ENCODE measurements at regions not wholly inside any gene's neighbourhood (a gene's known extent, or its start where the extent isn't known, plus 50 kb on each side); places are given as distances from the start of the nearest gene placed in this dataset.

- H3K4me1 Mint-ChIP-seq = no peaks in the 10 kb centered on the region
Measured at GRCh38 chr10:29962166-29962850, 97.1 kb downstream of the JCAD start.

DNA sequence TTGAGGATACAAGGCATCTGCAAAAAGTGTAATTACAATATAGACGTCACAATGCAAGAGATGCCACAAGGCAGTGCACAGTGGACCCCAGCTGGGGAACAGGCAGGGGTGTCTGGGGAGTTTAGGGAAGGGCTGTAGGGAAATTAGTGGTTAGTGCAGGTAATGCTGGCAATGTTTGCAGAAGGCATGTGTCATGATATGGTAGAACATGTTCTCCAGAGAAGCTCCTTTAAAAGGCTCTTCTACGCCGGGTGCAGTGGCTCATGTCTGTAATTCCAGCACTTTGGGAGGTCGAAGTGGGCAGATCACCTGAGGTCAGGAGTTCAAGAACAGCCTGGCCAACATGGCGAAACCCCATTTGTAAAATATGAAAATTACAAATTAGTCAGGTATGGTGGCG is 98.0 kb downstream of the JCAD start:
- Mint-ChIP-seq H3K4me3 (no peak overlapping the region), H3K27me3 (no peaks in the 10 kb centered on the region), H3K36me3 (no peaks in the 10 kb centered on the region), H3K9me3 (peaks cover 0 to 6% (median 0%) of the 10 kb centered on the region in 7 donors), H3K4me1 (no peaks in the 10 kb centered on the region), H3K27ac (no peak overlapping the region)
- no peak overlapping the region for H3K4me3 ChIP-seq (ENCODE audit: low read depth, low read length)
- ATAC-seq (ENCODE audit: low read depth in 2 of 2) = no peak
- no peaks in the 10 kb centered on the region for H3K36me3 ChIP-seq (ENCODE audit: control insufficient read depth, insufficient read depth, low read length)
- H3K27ac ChIP-seq (ENCODE audit: insufficient read depth, low read length, poor library complexity, severe bottlenecking) = no peak overlapping the region
- no peaks in the 10 kb centered on the region for H3K4me1 ChIP-seq (ENCODE audit: control insufficient read depth, insufficient read depth, low read length, poor library complexity, severe bottlenecking)
- no peak for DNase-seq
- H3K9me3 ChIP-seq (ENCODE audit: control insufficient read depth in 2 of 2, low read length in 2 of 2) = no peaks in the 10 kb centered on the region
- H3K27me3 ChIP-seq (ENCODE audit: control insufficient read depth, insufficient read depth, low read length) = no peaks in the 10 kb centered on the region

More at GRCh38 chr10:29962166-29962850, 97.1 kb downstream of the JCAD start:
- peaks cover 0 to 6% (median 0%) of the 10 kb centered on the region in 7 donors for H3K9me3 Mint-ChIP-seq
- H3K4me3 ChIP-seq (ENCODE audit: low read depth, low read length) = no peak overlapping the region
- no peak for ATAC-seq (ENCODE audit: low read depth in 2 of 2)
- no peaks in the 10 kb centered on the region for H3K4me1 ChIP-seq (ENCODE audit: control insufficient read depth, insufficient read depth, low read length, poor library complexity, severe bottlenecking)
- no peaks in the 10 kb centered on the region for H3K27me3 ChIP-seq (ENCODE audit: control insufficient read depth, insufficient read depth, low read length)
- peak overlapping the region in 1 of 3 donors; percentile 43 for H3K27ac Mint-ChIP-seq
- H3K27ac ChIP-seq (ENCODE audit: insufficient read depth, low read length, poor library complexity, severe bottlenecking) = no peak overlapping the region
- DNase-seq = no peak
- no peaks in the 10 kb centered on the region for H3K36me3 ChIP-seq (ENCODE audit: control insufficient read depth, insufficient read depth, low read length)
- no peaks in the 10 kb centered on the region for H3K9me3 ChIP-seq (ENCODE audit: control insufficient read depth in 2 of 2, low read length in 2 of 2)
- H3K36me3 Mint-ChIP-seq = no peaks in the 10 kb centered on the region
- no peak overlapping the region for H3K4me3 Mint-ChIP-seq
- H3K27me3 Mint-ChIP-seq = no peaks in the 10 kb centered on the region

DNA sequence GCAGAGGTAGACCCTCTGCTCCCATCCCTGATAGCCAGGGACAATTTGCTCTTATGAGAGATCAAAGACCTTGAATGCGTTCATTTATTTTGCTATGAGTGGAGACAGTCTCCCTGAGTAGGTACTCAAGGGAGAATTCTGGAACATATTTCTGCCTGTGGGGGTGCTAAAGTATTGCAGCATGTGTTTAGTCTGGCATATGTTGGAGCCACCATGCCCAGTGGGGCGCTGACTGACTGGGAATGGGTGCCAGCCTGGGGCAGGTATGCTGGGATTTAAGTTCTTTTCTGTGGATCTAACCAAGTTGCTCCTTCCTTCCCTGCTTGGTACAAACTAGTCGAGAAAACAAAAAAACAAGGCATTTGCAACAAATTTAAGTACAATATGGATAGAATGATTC is 99.1 kb downstream of the JCAD start:
- Histone ChIP-seq H3K27me3 (ENCODE audit: control insufficient read depth, insufficient read depth, low read length) (no peaks in the 10 kb centered on the region), H3K27ac (ENCODE audit: insufficient read depth, low read length, poor library complexity, severe bottlenecking) (no peak overlapping the region), H3K36me3 (ENCODE audit: control insufficient read depth, insufficient read depth, low read length) (no peaks in the 10 kb centered on the region), H3K4me3 (ENCODE audit: low read depth, low read length) (no peak overlapping the region), H3K4me1 (ENCODE audit: control insufficient read depth, insufficient read depth, low read length, poor library complexity, severe bottlenecking) (no peaks in the 10 kb centered on the region), H3K9me3 (ENCODE audit: control insufficient read depth in 2 of 2, low read length in 2 of 2) (no peaks in the 10 kb centered on the region)
- no peak for DNase-seq
- H3K4me1 Mint-ChIP-seq = no peaks in the 10 kb centered on the region
- no peaks in the 10 kb centered on the region for H3K36me3 Mint-ChIP-seq
- ATAC-seq (ENCODE audit: low read depth in 2 of 2) = no peak
- H3K4me3 Mint-ChIP-seq = no peak overlapping the region
- H3K9me3 Mint-ChIP-seq = peaks cover 0 to 6% (median 0%) of the 10 kb centered on the region in 7 donors
- H3K27me3 Mint-ChIP-seq = no peaks in the 10 kb centered on the region
- no peak overlapping the region for H3K27ac Mint-ChIP-seq

DNA sequence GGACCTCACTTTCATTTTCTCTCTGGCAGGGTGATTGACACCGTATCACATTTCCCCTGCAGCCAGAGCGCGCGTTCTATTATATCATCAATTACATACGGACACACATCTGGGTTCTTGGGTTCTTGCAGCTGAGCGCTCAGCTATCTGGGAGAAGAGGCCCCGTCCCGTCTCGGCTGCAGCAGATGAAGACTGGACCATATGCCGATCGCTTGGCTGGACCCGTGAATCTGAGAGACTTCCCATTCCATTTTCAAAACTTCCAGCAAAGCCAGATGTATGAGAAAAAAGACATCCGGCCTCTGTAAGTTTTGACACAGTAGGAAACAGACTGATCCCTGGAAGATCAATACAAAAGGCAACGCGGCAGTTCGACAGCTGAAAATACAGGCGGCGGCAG is 99.8 kb downstream of the JCAD start:
- peaks cover 0 to 6% (median 0%) of the 10 kb centered on the region in 7 donors for H3K9me3 Mint-ChIP-seq
- H3K36me3 Mint-ChIP-seq = no peaks in the 10 kb centered on the region
- no peak overlapping the region for H3K27ac Mint-ChIP-seq

DNA sequence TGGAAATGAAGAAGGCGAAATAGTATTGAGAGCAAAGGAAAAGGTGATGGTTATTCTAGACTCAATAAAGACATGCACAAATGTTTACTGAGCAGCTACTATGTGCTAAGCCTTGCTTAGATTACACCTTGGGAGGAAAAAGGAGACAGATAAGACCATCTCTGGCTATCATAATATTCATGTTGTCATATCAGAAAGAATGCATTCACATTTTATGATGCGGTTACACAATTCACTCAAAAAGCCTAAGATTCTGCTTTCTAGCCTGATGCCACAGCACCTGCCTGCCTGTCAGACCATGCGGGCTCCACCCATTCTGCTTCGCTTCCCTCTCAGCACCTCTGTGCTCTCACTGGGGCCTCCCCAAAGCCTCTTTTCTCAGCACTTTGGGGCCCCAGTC is 100.9 kb downstream of the JCAD start:
- DNase-seq (no peak), ATAC-seq (ENCODE audit: low read depth in 2 of 2) (no peak)
- Histone ChIP-seq H3K4me1 (ENCODE audit: control insufficient read depth, insufficient read depth, low read length, poor library complexity, severe bottlenecking) (no peaks in the 10 kb centered on the region), H3K36me3 (ENCODE audit: control insufficient read depth, insufficient read depth, low read length) (no peaks in the 10 kb centered on the region), H3K9me3 (ENCODE audit: control insufficient read depth in 2 of 2, low read length in 2 of 2) (no peaks in the 10 kb centered on the region), H3K27me3 (ENCODE audit: control insufficient read depth, insufficient read depth, low read length) (no peaks in the 10 kb centered on the region), H3K4me3 (ENCODE audit: low read depth, low read length) (no peak overlapping the region), H3K27ac (ENCODE audit: insufficient read depth, low read length, poor library complexity, severe bottlenecking) (no peak overlapping the region)
- H3K36me3 Mint-ChIP-seq = no peaks in the 10 kb centered on the region
- no peaks in the 10 kb centered on the region for H3K27me3 Mint-ChIP-seq
- H3K4me3 Mint-ChIP-seq = no peak overlapping the region
- H3K9me3 Mint-ChIP-seq = peaks cover 0 to 5% (median 0%) of the 10 kb centered on the region in 7 donors
- no peak overlapping the region for H3K27ac Mint-ChIP-seq
- no peaks in the 10 kb centered on the region for H3K4me1 Mint-ChIP-seq

More for the DNA sequence above, 99.8 kb downstream of the JCAD start:
- Mint-ChIP-seq H3K4me3 (no peak overlapping the region), H3K4me1 (no peaks in the 10 kb centered on the region), H3K27me3 (no peaks in the 10 kb centered on the region)
- Histone ChIP-seq H3K4me3 (ENCODE audit: low read depth, low read length) (no peak overlapping the region), H3K27ac (ENCODE audit: insufficient read depth, low read length, poor library complexity, severe bottlenecking) (no peak overlapping the region), H3K4me1 (ENCODE audit: control insufficient read depth, insufficient read depth, low read length, poor library complexity, severe bottlenecking) (no peaks in the 10 kb centered on the region), H3K36me3 (ENCODE audit: control insufficient read depth, insufficient read depth, low read length) (no peaks in the 10 kb centered on the region), H3K9me3 (ENCODE audit: control insufficient read depth in 2 of 2, low read length in 2 of 2) (no peaks in the 10 kb centered on the region), H3K27me3 (ENCODE audit: control insufficient read depth, insufficient read depth, low read length) (no peaks in the 10 kb centered on the region)
- DNase-seq = no peak
- no peak for ATAC-seq (ENCODE audit: low read depth in 2 of 2)

DNA sequence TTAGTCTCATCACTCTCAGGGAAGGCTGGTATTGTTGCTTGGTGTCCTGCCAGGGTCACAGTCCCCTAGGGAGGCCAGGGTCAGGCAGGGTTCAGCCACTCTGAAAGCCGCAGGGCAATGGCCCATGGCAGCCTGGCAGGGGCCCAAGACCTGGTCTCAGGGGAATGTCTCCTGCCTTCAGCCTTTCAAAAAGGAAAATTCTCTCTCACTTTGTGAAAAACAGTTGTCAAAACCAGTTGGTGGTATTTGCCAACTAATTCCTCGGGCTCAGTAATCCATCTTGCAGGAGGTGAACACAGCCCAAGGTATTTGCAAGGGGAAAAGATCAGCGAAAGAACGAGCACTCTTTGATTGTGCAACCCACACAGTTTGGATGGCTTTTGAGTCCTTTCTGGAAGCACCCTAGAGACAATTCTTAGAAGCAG is 101.5 kb downstream of the JCAD start:
- no peaks in the 10 kb centered on the region for H3K27me3 Mint-ChIP-seq
- DNase-seq (no peak), ATAC-seq (ENCODE audit: low read depth in 2 of 2) (no peak)
- H3K27ac ChIP-seq (ENCODE audit: insufficient read depth, low read length, poor library complexity, severe bottlenecking) = no peak overlapping the region
- no peaks in the 10 kb centered on the region for H3K4me1 Mint-ChIP-seq
- no peak overlapping the region for H3K4me3 ChIP-seq (ENCODE audit: low read depth, low read length)
- no peak overlapping the region for H3K27ac Mint-ChIP-seq
- H3K9me3 ChIP-seq (ENCODE audit: control insufficient read depth in 2 of 2, low read length in 2 of 2) = no peaks in the 10 kb centered on the region
- peaks cover 0 to 2% (median 0%) of the 10 kb centered on the region in 7 donors for H3K9me3 Mint-ChIP-seq
- no peaks in the 10 kb centered on the region for H3K36me3 Mint-ChIP-seq
- H3K36me3 ChIP-seq (ENCODE audit: control insufficient read depth, insufficient read depth, low read length) = no peaks in the 10 kb centered on the region
- H3K4me1 ChIP-seq (ENCODE audit: control insufficient read depth, insufficient read depth, low read length, poor library complexity, severe bottlenecking) = no peaks in the 10 kb centered on the region
- H3K27me3 ChIP-seq (ENCODE audit: control insufficient read depth, insufficient read depth, low read length) = no peaks in the 10 kb centered on the region
- no peak overlapping the region for H3K4me3 Mint-ChIP-seq

GRCh38 chr10:29957236-29957635 is 102.2 kb downstream of the JCAD start:
- Histone ChIP-seq H3K36me3 (ENCODE audit: control insufficient read depth, insufficient read depth, low read length) (no peaks in the 10 kb centered on the region), H3K4me3 (ENCODE audit: low read depth, low read length) (no peak overlapping the region), H3K27me3 (ENCODE audit: control insufficient read depth, insufficient read depth, low read length) (no peaks in the 10 kb centered on the region), H3K4me1 (ENCODE audit: control insufficient read depth, insufficient read depth, low read length, poor library complexity, severe bottlenecking) (no peaks in the 10 kb centered on the region), H3K9me3 (ENCODE audit: control insufficient read depth in 2 of 2, low read length in 2 of 2) (no peaks in the 10 kb centered on the region), H3K27ac (ENCODE audit: insufficient read depth, low read length, poor library complexity, severe bottlenecking) (no peak overlapping the region)
- DNase-seq (no peak), ATAC-seq (ENCODE audit: low read depth in 2 of 2) (no peak)
- Mint-ChIP-seq H3K27ac (no peak overlapping the region), H3K4me1 (no peaks in the 10 kb centered on the region), H3K4me3 (no peak overlapping the region), H3K27me3 (no peaks in the 10 kb centered on the region), H3K9me3 (peaks cover 0 to 2% (median 0%) of the 10 kb centered on the region in 7 donors), H3K36me3 (no peaks in the 10 kb centered on the region)

GRCh38 chr10:29956335-29956924 is 103.0 kb downstream of the JCAD start:
- H3K4me1 Mint-ChIP-seq = no peaks in the 10 kb centered on the region
- ATAC-seq (ENCODE audit: low read depth in 2 of 2) = no peak

More at GRCh38 chr10:29956335-29956924, 103.0 kb downstream of the JCAD start:
- no peak overlapping the region for H3K27ac Mint-ChIP-seq
- no peak overlapping the region for H3K4me3 ChIP-seq (ENCODE audit: low read depth, low read length)
- H3K9me3 ChIP-seq (ENCODE audit: control insufficient read depth in 2 of 2, low read length in 2 of 2) = no peaks in the 10 kb centered on the region
- H3K9me3 Mint-ChIP-seq = peaks cover 0 to 1% (median 0%) of the 10 kb centered on the region in 7 donors
- H3K27me3 ChIP-seq (ENCODE audit: control insufficient read depth, insufficient read depth, low read length) = no peaks in the 10 kb centered on the region
- H3K27me3 Mint-ChIP-seq = no peaks in the 10 kb centered on the region
- no peak overlapping the region for H3K27ac ChIP-seq (ENCODE audit: insufficient read depth, low read length, poor library complexity, severe bottlenecking)
- no peaks in the 10 kb centered on the region for H3K4me1 ChIP-seq (ENCODE audit: control insufficient read depth, insufficient read depth, low read length, poor library complexity, severe bottlenecking)
- no peak overlapping the region for H3K4me3 Mint-ChIP-seq
- H3K36me3 Mint-ChIP-seq = no peaks in the 10 kb centered on the region
- no peaks in the 10 kb centered on the region for H3K36me3 ChIP-seq (ENCODE audit: control insufficient read depth, insufficient read depth, low read length)
- no peak for DNase-seq
